H1 (cell line): ENCODE measurements at regions not wholly inside any gene's neighbourhood (a gene's known extent, or its start where the extent isn't known, plus 50 kb on each side); places are given as distances from the start of the nearest gene placed in this dataset.

Experiments used
- CTCF ChIA-PET: fragments of 300-600 bp; sonication (Branson Sonifier 250); formaldehyde crosslinking; loops from one replicate; lab custom pipeline; 2021; ENCODE audit not compliant: partially characterized antibody; lab: Charles Lee
- POLR2A ChIA-PET: fragments of 300-600 bp; sonication (Branson Sonifier 250); formaldehyde crosslinking; loops from one replicate; lab custom pipeline; 2021; ENCODE audit warnings: inconsistent platforms; ENCODE audit not compliant: partially characterized antibody; lab: Charles Lee
- DNase-seq, 2 experiments: peaks; one replicate each; pipeline versions ENCODE4 v3.0.0 to v3.0.0-alpha.2; 2010 to 2022; ENCODE audit warnings: low spot score in 2 of 2, low read depth in 1 of 2, mixed read lengths in 1 of 2
- FAIRE-seq: peaks from 2 replicates; lab custom pipeline; 2011; peaks lifted over from hg19 to GRCh38; lab: Jason Lieb, UNC
- H2AFZ ChIP-seq: 2 replicates; pipeline ENCODE4 v1.8.1; 2012; ENCODE audit warnings: low read length, inconsistent platforms
- H2AK5ac ChIP-seq: 2 replicates; pipeline ENCODE4 v1.6.1; 2013; ENCODE audit warnings: low read depth, low read length
- H2BK120ac ChIP-seq: replicated peaks from 2 replicates; pipeline ENCODE3; 2013; ENCODE audit warnings: low read depth, low read length, inconsistent platforms
- H2BK12ac ChIP-seq: 2 replicates; pipeline ENCODE4 v1.6.1; 2013; ENCODE audit warnings: low read depth, low read length
- H2BK15ac ChIP-seq: 2 replicates; pipeline ENCODE4 v1.6.1; 2013; ENCODE audit warnings: low read length
- H2BK20ac ChIP-seq: 2 replicates; pipeline ENCODE4 v1.6.1; 2013; ENCODE audit warnings: low read length
- H2BK5ac ChIP-seq: 2 replicates; pipeline ENCODE4 v1.6.1; 2013; ENCODE audit warnings: low read depth, low read length
- H3K14ac ChIP-seq: 2 replicates; pipeline ENCODE4 v1.6.1; 2013; ENCODE audit warnings: inconsistent platforms; ENCODE audit not compliant: insufficient read length
- H3K18ac ChIP-seq: 2 replicates; pipeline ENCODE4 v1.6.1; 2013; ENCODE audit warnings: low read length; ENCODE audit errors: extremely low read depth
- H3K23ac ChIP-seq: 2 replicates; pipeline ENCODE4 v1.6.1; 2013; ENCODE audit warnings: inconsistent platforms; ENCODE audit not compliant: insufficient read length
- H3K23me2 ChIP-seq: 2 replicates; pipeline ENCODE4 v1.6.1; 2013; ENCODE audit warnings: low read depth, low read length
- H3K27ac ChIP-seq: 2 replicates; pipeline ENCODE4 v1.6.1; 2011; ENCODE audit warnings: low read depth, low read length, inconsistent platforms
- H3K27me3 ChIP-seq, 4 experiments: replicated peaks in 1 of 4; 1 replicate in 1 of 4; 2 replicates in 3 of 4; pipeline versions ENCODE4 v1.6.1 to v1.8.1; 2011 to 2013; ENCODE audit warnings: low read length in 3 of 4, mild to moderate bottlenecking in 3 of 4, inconsistent platforms in 2 of 4, mixed read lengths in 2 of 4, moderate library complexity in 1 of 4; ENCODE audit not compliant: control insufficient read depth in 3 of 4, insufficient read depth in 3 of 4; ENCODE audit errors: extremely low read depth in 1 of 4
- H3K36me3 ChIP-seq, 4 experiments: 2 replicates each; pipeline versions ENCODE4 v1.6.1 to v1.8.1; 2011 to 2013; ENCODE audit warnings: mild to moderate bottlenecking in 4 of 4, low read length in 3 of 4, moderate library complexity in 2 of 4, control low read depth in 1 of 4, inconsistent platforms in 1 of 4; ENCODE audit not compliant: insufficient read depth in 4 of 4, control insufficient read depth in 2 of 4
- H3K4ac ChIP-seq: replicated peaks from 2 replicates; pipeline ENCODE3; 2013; ENCODE audit warnings: low read length, low read depth, mixed read lengths, inconsistent platforms; ENCODE audit not compliant: insufficient read length
- H3K4me1 ChIP-seq, 4 experiments: replicated peaks in 1 of 4; 1 replicate in 1 of 4; 2 replicates in 3 of 4; pipeline versions ENCODE4 v1.6.1 to v1.8.1; 2011 to 2013; ENCODE audit warnings: low read length in 3 of 4, inconsistent platforms in 2 of 4, mixed read lengths in 1 of 4; ENCODE audit not compliant: insufficient read depth in 4 of 4, control insufficient read depth in 3 of 4
- H3K4me2 ChIP-seq, 2 experiments: 2 replicates each; pipeline versions ENCODE4 v1.6.1 to v1.8.1; 2011 to 2013; ENCODE audit warnings: low read depth in 2 of 2, low read length in 2 of 2, control low read depth in 1 of 2, inconsistent platforms in 1 of 2, mild to moderate bottlenecking in 1 of 2; ENCODE audit not compliant: insufficient read depth in 1 of 2
- H3K4me3 ChIP-seq, 4 experiments: fragments of 200-600, 300-600 bp in 1 of 4; sonication (generic), shearing (Covaris generic), sonication (Bioruptor Twin) in 1 of 4; 2 replicates each; pipeline versions ENCODE4 v1.5.1 to v1.8.1; 2011 to 2016; ENCODE audit warnings: low read length in 4 of 4, low read depth in 3 of 4, control low read depth in 2 of 4, inconsistent platforms in 2 of 4, mild to moderate bottlenecking in 2 of 4, mixed read lengths in 1 of 4, moderate library complexity in 1 of 4; ENCODE audit not compliant: insufficient read depth in 2 of 4; ENCODE audit errors: extremely low read depth in 1 of 4
- H3K56ac ChIP-seq: replicated peaks from 2 replicates; pipeline ENCODE3; 2013; ENCODE audit warnings: low read depth, mild to moderate bottlenecking, mixed read lengths, low read length, inconsistent platforms; ENCODE audit not compliant: insufficient read length
- H3K79me1 ChIP-seq: 2 replicates; pipeline ENCODE4 v1.6.1; 2013; ENCODE audit warnings: low read depth, low read length, control low read depth
- H3K79me2 ChIP-seq, 2 experiments: 2 replicates each; pipeline versions ENCODE4 v1.6.1 to v1.8.1; 2012 to 2013; ENCODE audit warnings: low read length in 2 of 2, mild to moderate bottlenecking in 2 of 2, inconsistent platforms in 1 of 2; ENCODE audit not compliant: insufficient read depth in 2 of 2, control insufficient read depth in 1 of 2
- H3K9ac ChIP-seq, 4 experiments: replicated peaks in 1 of 4; 1 replicate in 1 of 4; 2 replicates in 3 of 4; pipeline versions ENCODE4 v1.6.1 to v1.8.1; 2011 to 2013; ENCODE audit warnings: low read depth in 3 of 4, low read length in 3 of 4, control low read depth in 2 of 4, mild to moderate bottlenecking in 2 of 4, moderate library complexity in 2 of 4, inconsistent platforms in 1 of 4; ENCODE audit errors: extremely low read depth in 1 of 4
- H3K9me3 ChIP-seq, 2 experiments: 2 replicates each; pipeline versions ENCODE4 v1.6.1 to v1.8.1; 2012 to 2013; ENCODE audit warnings: mild to moderate bottlenecking in 2 of 2, moderate library complexity in 2 of 2, control low read depth in 1 of 2, inconsistent platforms in 1 of 2, low read depth in 1 of 2, low read length in 1 of 2, mixed read lengths in 1 of 2; ENCODE audit not compliant: insufficient read depth in 2 of 2
- H4K20me1 ChIP-seq, 2 experiments: replicated peaks in 1 of 2; 2 replicates each; pipeline versions ENCODE3 to v1.8.1; 2011 to 2013; ENCODE audit warnings: inconsistent platforms in 2 of 2, low read length in 2 of 2, mild to moderate bottlenecking in 1 of 2; ENCODE audit not compliant: insufficient read depth in 2 of 2, control insufficient read depth in 1 of 2
- H4K5ac ChIP-seq: 2 replicates; pipeline ENCODE4 v1.6.1; 2013; ENCODE audit warnings: low read length, low read depth, mixed read lengths, inconsistent platforms; ENCODE audit not compliant: insufficient read length
- H4K8ac ChIP-seq: 2 replicates; pipeline ENCODE4 v1.8.0; 2013; ENCODE audit warnings: mild to moderate bottlenecking, moderate library complexity, low read length, inconsistent platforms; ENCODE audit not compliant: insufficient read depth; ENCODE audit errors: extremely low read depth
- H4K91ac ChIP-seq: replicated peaks from 2 replicates; pipeline ENCODE3; 2013; ENCODE audit warnings: low read length, mixed read lengths, inconsistent platforms; ENCODE audit not compliant: insufficient read length
- SP1 ChIP-seq: IDR thresholded peaks from 2 replicates; pipeline ENCODE4 v1.6.1; 2011; ENCODE audit warnings: low read depth, low read length
- WGBS, 2 experiments: shearing (Covaris generic) in 1 of 2; methylation state at CpG; one replicate each; pipeline versions ENCODE4 v1.1.6 to v1.1.7; 2013 to 2015; ENCODE audit warnings: low lambda C conversion rate in 2 of 2, mixed read lengths in 2 of 2, inconsistent platforms in 1 of 2, low coverage in 1 of 2, missing lambda C conversion rate in 1 of 2; ENCODE audit not compliant: insufficient replicate concordance in 2 of 2, insufficient coverage in 1 of 2, insufficient read length in 1 of 2; ENCODE audit errors: extremely low coverage in 1 of 2, missing lambda C conversion rate in 1 of 2; 5-methylcytosine and 5-hydroxymethylcytosine counted together

GRCh38 chrX:76996641-76997040 is 450.5 kb upstream of the FGF16 start:
- H3K9me3 ChIP-seq, result peaks cover 0 to 6% of the 10 kb centered on the region in 2 experiments; a peak in 1 of 4 replicates
- no peak overlapping the region for H4K5ac ChIP-seq
- no peaks in the 10 kb centered on the region for H3K4me1 ChIP-seq
- no peak overlapping the region for H3K4me3 ChIP-seq
- no peaks in the 10 kb centered on the region for H4K20me1 ChIP-seq
- H3K56ac ChIP-seq, result no peak overlapping the region
- H3K4me2 ChIP-seq, result no peak overlapping the region
- H3K79me2 ChIP-seq, result no peaks in the 10 kb centered on the region
- no peak overlapping the region for H2BK120ac ChIP-seq
- DNase-seq (no peak), FAIRE-seq (no peak)
- no peak overlapping the region for H3K4ac ChIP-seq
- H2AK5ac ChIP-seq, result no peak overlapping the region
- no peak overlapping the region for H2BK20ac ChIP-seq
- H4K91ac ChIP-seq, result no peak overlapping the region
- no peaks in the 10 kb centered on the region for H3K23me2 ChIP-seq
- no peak overlapping the region for H2AFZ ChIP-seq
- no peak overlapping the region for H4K8ac ChIP-seq
- CTCF ChIA-PET, result no interaction called here
- no peak overlapping the region for H2BK5ac ChIP-seq
- H2BK12ac ChIP-seq, result no peak overlapping the region
- no peak overlapping the region for H3K9ac ChIP-seq
- no peaks in the 10 kb centered on the region for H3K27me3 ChIP-seq
- no peaks in the 10 kb centered on the region for H3K36me3 ChIP-seq
- TF ChIP-seq SP1, result no peak
- WGBS, 2 experiments, result 100% methylated on average over 3 of the region's 9 CpGs; no CpG with 5 or more reads in 1 of the 2 experiments
- H3K23ac ChIP-seq, result no peak overlapping the region
- no peaks in the 10 kb centered on the region for H3K79me1 ChIP-seq
- no peak overlapping the region for H3K27ac ChIP-seq
- no peak overlapping the region for H3K18ac ChIP-seq
- H2BK15ac ChIP-seq, result no peak overlapping the region
- no peak overlapping the region for H3K14ac ChIP-seq
- POLR2A ChIA-PET, result no interaction called here
